C4-2B (cell line): ENCODE measurements at regions not wholly inside any gene's neighbourhood (a gene's known extent, or its start where the extent isn't known, plus 50 kb on each side); places are given as distances from the start of the nearest gene placed in this dataset.

Source experiments
- ZFX ChIP-seq: fragments of 450-650 bp; IDR thresholded peaks from 2 replicates; pipeline ENCODE4 v1.6.1; 2017
- TF ChIP-seq, protein P1 (sequence below): fragments of 450-650 bp; conservative IDR thresholded peaks from 2 replicates; pipeline ENCODE4 v1.5.1; 2017; ENCODE audit warnings: mild to moderate bottlenecking

DNA sequence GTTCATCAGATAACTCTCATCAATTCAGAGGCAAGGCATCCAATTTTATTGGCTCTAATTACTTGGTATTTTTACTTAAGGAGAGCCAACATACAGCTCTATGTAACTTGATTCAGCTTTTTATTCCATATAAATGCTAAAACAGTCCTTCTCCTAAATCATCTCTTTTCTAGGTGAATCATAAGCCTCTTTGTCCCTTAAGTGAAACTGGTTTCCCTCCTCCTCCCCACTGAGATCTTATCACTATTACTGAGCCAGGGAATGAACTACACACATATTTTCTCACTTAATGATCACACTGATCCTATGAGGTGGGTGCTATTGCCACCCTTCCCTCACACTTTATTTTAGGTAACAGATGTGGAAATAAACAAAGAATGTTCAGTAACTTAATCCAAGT is 1143.8 kb downstream of the MAT2B start:
- TF ChIP-seq, protein P1, sequence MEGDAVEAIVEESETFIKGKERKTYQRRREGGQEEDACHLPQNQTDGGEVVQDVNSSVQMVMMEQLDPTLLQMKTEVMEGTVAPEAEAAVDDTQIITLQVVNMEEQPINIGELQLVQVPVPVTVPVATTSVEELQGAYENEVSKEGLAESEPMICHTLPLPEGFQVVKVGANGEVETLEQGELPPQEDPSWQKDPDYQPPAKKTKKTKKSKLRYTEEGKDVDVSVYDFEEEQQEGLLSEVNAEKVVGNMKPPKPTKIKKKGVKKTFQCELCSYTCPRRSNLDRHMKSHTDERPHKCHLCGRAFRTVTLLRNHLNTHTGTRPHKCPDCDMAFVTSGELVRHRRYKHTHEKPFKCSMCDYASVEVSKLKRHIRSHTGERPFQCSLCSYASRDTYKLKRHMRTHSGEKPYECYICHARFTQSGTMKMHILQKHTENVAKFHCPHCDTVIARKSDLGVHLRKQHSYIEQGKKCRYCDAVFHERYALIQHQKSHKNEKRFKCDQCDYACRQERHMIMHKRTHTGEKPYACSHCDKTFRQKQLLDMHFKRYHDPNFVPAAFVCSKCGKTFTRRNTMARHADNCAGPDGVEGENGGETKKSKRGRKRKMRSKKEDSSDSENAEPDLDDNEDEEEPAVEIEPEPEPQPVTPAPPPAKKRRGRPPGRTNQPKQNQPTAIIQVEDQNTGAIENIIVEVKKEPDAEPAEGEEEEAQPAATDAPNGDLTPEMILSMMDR = no peak
- TF ChIP-seq ZFX = no peak
